Astrocyte (in vitro differentiated cells and primary cell): ENCODE measurements at regions not wholly inside any gene's neighbourhood (a gene's known extent, or its start where the extent isn't known, plus 50 kb on each side); places are given as distances from the start of the nearest gene placed in this dataset.

Experiments
- CTCF ChIP-seq: IDR thresholded peaks from 2 replicates; pipeline ENCODE4 v1.5.1; 2011; ENCODE audit warnings: low read depth, mild to moderate bottlenecking, inconsistent platforms, low read length, moderate library complexity; ENCODE audit not compliant: insufficient read depth
- EZH2 ChIP-seq: IDR thresholded peaks from 2 replicates; pipeline ENCODE4 v1.6.1; 2012; ENCODE audit warnings: mild to moderate bottlenecking, low read length, inconsistent platforms; ENCODE audit not compliant: insufficient read depth

DNA sequence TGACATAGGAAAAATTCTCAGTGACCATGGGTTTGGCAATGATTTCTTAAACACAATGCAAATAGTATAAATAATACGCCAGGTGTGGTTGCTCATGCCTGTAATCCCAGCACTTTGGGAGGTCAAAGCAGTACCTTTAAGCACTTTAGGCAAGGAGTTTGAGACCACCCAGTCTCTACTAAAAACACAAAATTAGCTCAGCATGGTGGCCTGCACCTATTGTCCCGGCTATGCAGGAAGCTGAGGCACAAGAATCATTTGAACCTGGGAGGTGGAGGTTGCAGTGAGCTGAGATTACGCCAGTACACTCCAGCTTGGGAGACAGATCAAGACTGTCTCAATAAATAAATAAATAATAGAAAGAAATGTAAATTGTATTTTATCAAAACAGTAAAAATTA, 356.5 kb upstream of the SLITRK6 start:
- TF ChIP-seq CTCF (no peak), EZH2 (no peak)
